ENCODE measurements at regions not wholly inside any gene's neighbourhood (a gene's known extent, or its start where the extent isn't known, plus 50 kb on each side); places are given as distances from the start of the nearest gene placed in this dataset.
A peak's percentile ranks its signal among the peaks of the same experiment; 100 is the strongest.
"Not testable (repeated sequence)": the region's sequence is repeated elsewhere in the genome, so short reads cannot be mapped to it uniquely, and the experiment has no call there.

- Mint-ChIP-seq H3K4me1 (peaks cover 13% of the 10 kb centered on the region), H3K27me3 (ENCODE audit: low read depth) (peaks cover 26% of the 10 kb centered on the region)
- not testable (repeated sequence) for H3K27ac Mint-ChIP-seq; H3K4me3 Mint-ChIP-seq; H3K36me3 Mint-ChIP-seq (ENCODE audit: low read depth); H3K9me3 Mint-ChIP-seq
These were observed 59.2 kb upstream of the ZNF641 start for GRCh38 chr12:48409938-48410337.

- Mint-ChIP-seq H3K27me3 (ENCODE audit: low read depth) (peaks cover 36% of the 10 kb centered on the region), H3K4me1 (peaks cover 13% of the 10 kb centered on the region), H3K4me3 (no peak overlapping the region), H3K36me3 (ENCODE audit: low read depth) (no peaks in the 10 kb centered on the region), H3K27ac (peak overlapping the region in 2 of 3 experiments; percentile 42 to 59), H3K9me3 (peaks cover 6% of the 10 kb centered on the region)
- TF ChIP-seq CTCF (IDR thresholded peaks at IDR 0.05; ENCODE audit: unreplicated experiment in 3 of 3), result no peak
These were observed 59.0 kb upstream of the ANP32D start for GRCh38 chr12:48413388-48413787.

GRCh38 chr12:48414021-48414420, 58.3 kb upstream of the ANP32D start:
- Mint-ChIP-seq H3K36me3 (ENCODE audit: low read depth) (no peaks in the 10 kb centered on the region), H3K27ac (peak overlapping the region in 2 of 3 experiments; percentile 42 to 59), H3K27me3 (ENCODE audit: low read depth) (peaks cover 38% of the 10 kb centered on the region), H3K4me3 (no peak overlapping the region), H3K4me1 (peaks cover 13% of the 10 kb centered on the region), H3K9me3 (peaks cover 6% of the 10 kb centered on the region)
- no peak for TF ChIP-seq CTCF (IDR thresholded peaks at IDR 0.05; ENCODE audit: unreplicated experiment in 3 of 3)

- H3K4me3 Mint-ChIP-seq, result no peak overlapping the region
- H3K27me3 Mint-ChIP-seq (ENCODE audit: low read depth), result peaks cover 32% of the 10 kb centered on the region
- no peak for TF ChIP-seq CTCF (IDR thresholded peaks at IDR 0.05; ENCODE audit: unreplicated experiment in 3 of 3)
- no peaks in the 10 kb centered on the region for H3K36me3 Mint-ChIP-seq (ENCODE audit: low read depth)
- no peaks in the 10 kb centered on the region for H3K9me3 Mint-ChIP-seq
- H3K27ac Mint-ChIP-seq, result no peak overlapping the region
- H3K4me1 Mint-ChIP-seq, result peaks cover 12% of the 10 kb centered on the region
These were observed 53.0 kb upstream of the ANP32D start for GRCh38 chr12:48419116-48419935.

GRCh38 chr12:48420039-48420775, 52.2 kb upstream of the ANP32D start:
- Mint-ChIP-seq H3K27ac (no peak overlapping the region), H3K9me3 (no peaks in the 10 kb centered on the region), H3K27me3 (ENCODE audit: low read depth) (peaks cover 23% of the 10 kb centered on the region), H3K4me1 (peaks cover 8% of the 10 kb centered on the region), H3K4me3 (no peak overlapping the region), H3K36me3 (ENCODE audit: low read depth) (no peaks in the 10 kb centered on the region)
- no peak for TF ChIP-seq CTCF (IDR thresholded peaks at IDR 0.05; ENCODE audit: unreplicated experiment in 3 of 3)

- Mint-ChIP-seq H3K9me3 (no peaks in the 10 kb centered on the region), H3K36me3 (ENCODE audit: low read depth) (no peaks in the 10 kb centered on the region)
These were observed 50.3 kb upstream of the ANP32D start for GRCh38 chr12:48422060-48422459.

More at GRCh38 chr12:48422060-48422459, 50.3 kb upstream of the ANP32D start:
- no peak for TF ChIP-seq CTCF (IDR thresholded peaks at IDR 0.05; ENCODE audit: unreplicated experiment in 3 of 3)
- Mint-ChIP-seq H3K4me3 (no peak overlapping the region), H3K27ac (no peak overlapping the region), H3K27me3 (ENCODE audit: low read depth) (peaks cover 17% of the 10 kb centered on the region), H3K4me1 (peaks cover 8% of the 10 kb centered on the region)
